HG02678 (cell line): ENCODE measurements at regions not wholly inside any gene's neighbourhood (a gene's known extent, or its start where the extent isn't known, plus 50 kb on each side); places are given as distances from the start of the nearest gene placed in this dataset.

Experiments used
- ATAC-seq: cut with Tn5 transposase; IDR thresholded peaks from one replicate; pipeline ENCODE4 v1.9.1; 2021; ENCODE audit warnings: mild to moderate bottlenecking, moderate library complexity; ENCODE audit not compliant: unreplicated experiment

DNA sequence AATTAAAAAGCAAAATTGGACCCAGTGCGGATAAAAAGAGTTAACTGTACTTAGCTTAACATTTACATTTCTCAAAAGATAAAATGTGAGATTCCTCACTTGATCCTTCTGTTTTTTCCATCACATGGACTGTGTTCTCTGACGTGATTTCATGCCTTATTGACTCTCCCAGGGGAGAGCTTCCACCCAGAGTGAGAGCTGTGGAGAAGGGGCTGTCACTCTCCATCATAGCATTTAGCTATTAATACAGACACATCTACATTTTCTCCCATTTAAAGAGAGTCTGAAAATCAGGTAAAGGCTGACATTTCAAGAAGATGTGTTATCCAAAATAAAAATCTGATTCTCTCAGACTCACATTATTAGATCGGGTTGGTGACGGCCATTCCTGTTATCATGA is 493.8 kb downstream of the FBXO15 start:
- no peak for ATAC-seq

DNA sequence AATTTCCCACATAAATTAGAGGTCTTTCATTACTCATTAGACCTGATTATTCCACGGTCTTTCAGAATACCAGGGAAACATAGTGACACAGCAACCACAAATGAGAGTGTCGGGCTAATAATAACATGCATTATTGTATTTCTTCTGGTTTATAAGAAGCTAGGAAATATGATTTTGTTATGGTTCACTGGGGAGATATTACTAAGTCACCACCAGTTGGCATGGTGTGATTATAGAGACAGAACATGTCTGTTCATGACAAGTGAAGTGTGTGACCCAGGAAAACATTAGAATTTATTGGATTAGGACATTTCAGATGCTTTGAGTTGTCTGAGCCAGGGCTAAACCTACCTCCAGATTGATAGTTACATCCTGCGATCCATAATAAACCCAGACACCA is 494.4 kb downstream of the FBXO15 start:
- ATAC-seq: no peak

DNA sequence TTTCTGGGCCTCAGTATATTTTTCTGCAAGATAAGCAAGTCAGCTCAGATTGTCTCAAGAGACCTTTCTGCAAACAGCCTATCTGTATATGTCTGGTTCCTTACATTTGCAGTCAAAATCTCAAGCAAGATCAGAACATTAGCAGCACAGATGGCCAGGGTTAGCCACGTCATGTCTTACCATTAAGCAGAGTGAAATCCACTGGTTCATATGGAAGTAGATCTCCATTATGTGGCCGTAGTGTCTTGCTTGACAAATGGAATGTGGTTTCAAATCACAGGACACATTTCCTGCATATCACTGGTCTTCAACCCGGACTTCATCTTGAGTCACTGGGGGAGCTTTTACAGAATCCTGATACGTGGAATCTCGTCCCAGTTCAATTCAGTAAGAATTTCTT is 500.2 kb downstream of the FBXO15 start:
- ATAC-seq: no peak

DNA sequence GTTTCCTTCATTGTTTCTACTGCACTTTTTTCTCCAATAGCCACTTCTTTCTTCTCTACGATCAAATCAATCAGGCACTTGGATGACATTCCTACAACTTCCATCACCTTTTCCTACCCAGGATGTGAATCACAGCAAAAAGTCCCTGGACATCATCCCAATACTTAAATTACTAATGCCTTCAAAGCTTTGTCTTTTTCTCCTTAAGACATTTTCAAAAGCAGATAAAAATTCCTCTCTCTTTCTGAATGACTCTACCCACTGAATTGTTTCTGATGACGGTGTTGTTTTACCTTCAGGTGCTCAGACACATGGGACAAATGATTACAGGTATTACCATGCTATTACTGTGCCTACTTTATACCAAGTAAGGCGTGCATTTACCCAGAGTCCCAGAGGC is 500.9 kb downstream of the FBXO15 start:
- no peak for ATAC-seq

DNA sequence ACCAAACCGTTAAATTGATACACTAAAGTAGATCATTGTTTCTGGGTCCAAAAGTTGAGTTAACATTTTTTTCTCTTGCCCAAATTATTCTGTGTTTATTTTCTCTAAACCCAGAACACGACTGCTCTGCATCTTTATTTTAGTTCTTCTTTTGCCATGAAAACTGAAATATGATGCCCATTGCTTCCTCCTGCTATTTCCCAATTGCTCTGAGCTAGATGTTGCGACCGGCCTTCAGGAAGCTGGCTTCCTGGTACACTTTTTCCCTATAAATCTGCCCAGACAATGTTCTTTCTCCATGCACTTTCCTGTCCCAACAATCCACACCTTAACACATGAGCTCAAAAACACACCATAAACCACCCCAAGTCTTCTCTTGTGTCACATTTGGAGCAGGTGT is 501.4 kb downstream of the FBXO15 start:
- no peak for ATAC-seq

DNA sequence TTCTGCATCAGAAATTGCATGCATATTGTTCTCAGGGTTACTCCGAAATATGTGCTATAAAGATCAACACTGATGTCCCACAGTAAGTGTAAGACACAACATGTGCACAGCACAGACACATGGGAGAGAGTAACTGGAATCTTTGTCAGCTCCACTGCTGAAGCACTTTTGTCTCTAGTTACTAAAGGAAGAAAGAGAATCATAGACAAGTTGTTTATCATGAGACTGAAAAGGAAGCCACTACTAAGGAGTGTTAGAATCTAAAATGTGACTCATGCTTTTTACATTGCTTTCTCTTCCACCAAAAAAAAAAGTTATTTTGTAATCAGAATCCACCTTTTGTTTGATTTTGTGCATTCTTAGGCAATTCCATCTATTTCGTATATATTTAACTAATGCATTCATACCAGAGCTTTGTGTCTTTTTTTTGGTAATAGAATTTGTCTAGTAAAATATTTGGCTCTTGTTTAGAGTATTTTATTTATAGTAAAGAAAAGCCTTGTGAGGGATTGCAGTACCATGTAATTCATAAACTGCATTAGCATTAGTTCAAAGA is 502.4 kb downstream of the FBXO15 start:
- no peak for ATAC-seq

DNA sequence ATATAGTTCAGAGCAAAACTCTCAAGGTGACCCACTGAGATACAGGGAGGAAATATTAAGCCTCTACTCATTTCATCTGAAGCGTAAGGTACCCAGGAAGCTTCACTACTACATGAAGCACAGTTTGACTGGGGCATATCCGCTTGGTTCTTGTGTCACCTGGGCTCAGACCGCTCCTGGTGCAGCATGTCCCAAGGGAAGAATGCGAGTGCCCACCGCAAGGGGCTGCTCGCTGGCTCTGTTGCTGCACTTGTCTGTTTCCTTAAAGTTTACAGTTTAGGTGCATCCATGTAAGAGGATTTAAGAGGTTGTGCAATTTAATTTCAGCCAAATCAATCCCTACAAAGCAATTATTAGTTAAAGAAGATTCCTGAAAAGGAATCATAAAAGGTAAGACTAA is 507.8 kb downstream of the FBXO15 start:
- ATAC-seq: no peak

DNA sequence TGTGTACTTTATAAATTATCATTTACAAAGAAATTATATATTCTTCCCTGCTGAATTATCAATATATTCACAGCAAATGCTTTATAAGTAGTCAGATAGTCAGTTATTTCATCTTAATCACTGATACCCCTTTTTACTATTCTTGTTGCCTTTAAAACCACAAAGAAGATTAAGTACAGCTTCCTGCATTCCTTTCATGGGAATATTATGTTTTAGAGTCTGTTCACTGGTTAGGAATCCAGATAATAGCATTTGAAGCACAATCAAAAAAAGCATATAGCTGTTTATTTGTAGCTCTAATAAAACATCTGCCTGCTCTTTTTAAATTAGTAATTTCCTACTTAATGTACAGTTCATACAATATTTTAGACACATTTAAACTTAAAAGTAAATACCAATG is 508.9 kb downstream of the FBXO15 start:
- ATAC-seq: no peak

DNA sequence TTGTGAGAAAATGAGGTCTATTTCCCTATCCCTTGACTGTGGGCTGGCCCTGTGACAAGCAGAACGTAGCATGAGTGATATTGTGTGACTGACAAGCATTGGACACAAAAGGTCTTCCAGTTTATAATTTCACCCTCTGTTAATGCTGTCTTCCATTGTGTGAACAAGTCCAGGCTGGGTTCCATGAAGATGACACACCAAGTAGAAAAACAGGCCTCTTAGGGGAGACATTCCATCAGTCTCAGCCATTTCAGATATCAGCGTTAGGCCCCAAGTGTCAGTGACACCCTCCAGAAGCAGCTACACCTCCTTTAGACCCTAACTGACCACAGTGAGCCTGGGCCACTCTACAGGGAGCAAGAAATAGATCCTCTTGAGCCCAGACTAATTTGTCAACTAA is 511.3 kb downstream of the FBXO15 start:
- ATAC-seq: no peak

DNA sequence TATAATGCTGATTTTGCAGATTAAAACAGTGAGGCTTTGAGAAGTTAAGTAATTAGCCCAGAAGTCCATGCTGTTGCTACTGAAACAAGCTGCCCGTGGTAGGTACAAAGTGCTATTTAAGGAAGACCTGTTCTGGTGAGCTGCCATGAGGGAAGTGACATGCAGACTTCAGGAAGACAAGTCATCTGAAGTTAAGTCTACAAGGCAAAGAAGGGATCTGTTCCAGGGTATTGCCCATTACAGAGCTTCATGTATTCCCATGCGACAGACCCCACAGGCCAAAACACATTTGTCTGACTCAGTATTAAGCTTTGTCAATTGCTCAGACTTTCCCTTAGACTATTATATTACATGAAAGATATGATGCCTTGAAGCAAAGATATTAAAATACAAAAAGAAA is 520.8 kb downstream of the FBXO15 start:
- ATAC-seq: no peak

DNA sequence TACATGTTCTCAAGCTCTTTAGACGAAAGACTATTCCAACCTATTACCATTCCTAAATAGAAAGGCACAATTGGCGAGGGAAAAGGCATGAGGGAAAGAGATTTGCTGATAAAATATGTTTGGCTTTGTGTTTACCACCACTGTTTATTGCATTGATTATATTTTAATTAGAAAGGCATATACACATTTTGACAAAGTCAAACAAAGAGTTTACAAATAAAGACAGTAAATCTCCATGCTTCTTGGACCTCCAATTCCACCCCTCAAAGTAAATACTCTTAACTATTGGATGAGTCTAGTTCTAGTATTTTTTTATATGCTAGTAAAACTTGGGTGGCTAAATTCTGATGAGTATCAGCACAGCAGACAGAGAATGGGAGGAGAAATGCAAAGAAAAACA is 521.4 kb downstream of the FBXO15 start:
- no peak for ATAC-seq

DNA sequence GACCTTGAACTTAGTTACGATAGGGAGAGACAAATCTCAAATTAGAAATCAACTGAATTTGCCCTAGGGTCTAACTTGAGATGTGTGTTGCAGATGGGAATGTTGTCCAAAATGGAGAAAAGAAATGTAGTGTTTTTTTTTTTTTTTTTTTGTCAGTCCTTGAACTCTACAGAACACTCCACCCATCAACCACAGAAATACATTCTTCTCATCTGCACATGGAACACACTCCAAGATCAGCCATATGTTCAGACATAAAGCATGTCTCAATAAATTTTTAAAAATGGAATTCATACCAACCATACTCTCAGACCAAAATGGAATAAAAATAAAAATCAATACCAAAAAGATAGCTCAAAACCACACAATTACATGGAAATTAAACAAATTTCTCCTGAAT is 526.5 kb downstream of the FBXO15 start:
- ATAC-seq: no peak

DNA sequence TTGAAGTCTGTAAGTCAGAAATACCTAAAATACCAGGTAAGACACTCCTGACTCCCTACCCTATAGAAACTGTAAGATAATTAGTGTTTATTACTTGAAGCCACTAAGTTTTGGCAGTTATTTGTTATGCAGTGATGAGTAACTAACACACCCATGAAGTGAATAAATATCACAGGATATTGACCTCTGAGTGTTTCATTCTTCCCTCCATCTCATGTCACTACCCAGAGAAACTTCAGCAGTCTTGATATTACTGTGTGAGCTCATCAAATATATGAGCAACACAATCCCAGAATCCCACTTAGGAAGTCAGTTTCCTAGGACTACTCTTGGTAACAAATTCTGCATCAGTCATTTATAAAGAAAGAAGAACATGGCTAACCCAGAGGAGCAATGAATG is 529.7 kb downstream of the FBXO15 start:
- ATAC-seq: no peak

DNA sequence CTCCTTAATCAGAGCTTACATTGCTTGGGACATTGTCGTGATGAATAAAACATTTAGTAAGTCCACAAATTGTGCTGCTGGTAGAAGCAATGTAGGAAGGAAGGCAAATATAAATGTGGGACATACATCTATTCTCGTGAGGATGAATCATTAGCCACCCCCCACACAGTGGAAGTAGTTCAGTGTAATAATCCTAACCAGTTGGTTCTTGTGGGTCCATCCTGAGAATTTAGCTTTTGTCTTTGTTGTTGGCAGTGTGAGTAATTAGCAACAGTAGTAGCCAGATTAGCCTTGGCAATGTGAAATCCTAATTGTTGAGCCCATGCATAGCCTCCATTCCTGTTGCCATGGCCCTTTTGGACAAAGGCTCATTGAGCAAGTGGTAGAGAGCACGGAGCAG is 532.1 kb downstream of the FBXO15 start:
- ATAC-seq: no peak

DNA sequence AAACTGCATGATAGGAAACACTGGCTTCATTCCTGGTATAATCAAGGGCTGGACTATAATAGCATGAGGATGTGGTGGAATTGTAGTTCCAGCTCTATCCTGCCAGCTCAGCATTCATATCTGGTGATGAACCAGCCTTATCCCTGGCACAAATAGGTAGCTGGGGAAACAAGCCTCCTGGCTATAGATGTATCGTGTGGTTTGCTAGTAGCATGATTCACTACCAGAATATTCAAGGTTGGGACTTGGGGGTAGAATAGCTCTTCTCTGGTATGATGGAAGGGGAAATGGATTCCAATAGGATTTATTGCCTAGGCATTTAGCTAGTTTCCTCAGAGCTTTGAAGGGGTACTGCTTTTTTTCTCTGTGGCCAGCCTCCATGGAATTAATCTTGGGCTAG is 532.8 kb downstream of the FBXO15 start:
- ATAC-seq: no peak

DNA sequence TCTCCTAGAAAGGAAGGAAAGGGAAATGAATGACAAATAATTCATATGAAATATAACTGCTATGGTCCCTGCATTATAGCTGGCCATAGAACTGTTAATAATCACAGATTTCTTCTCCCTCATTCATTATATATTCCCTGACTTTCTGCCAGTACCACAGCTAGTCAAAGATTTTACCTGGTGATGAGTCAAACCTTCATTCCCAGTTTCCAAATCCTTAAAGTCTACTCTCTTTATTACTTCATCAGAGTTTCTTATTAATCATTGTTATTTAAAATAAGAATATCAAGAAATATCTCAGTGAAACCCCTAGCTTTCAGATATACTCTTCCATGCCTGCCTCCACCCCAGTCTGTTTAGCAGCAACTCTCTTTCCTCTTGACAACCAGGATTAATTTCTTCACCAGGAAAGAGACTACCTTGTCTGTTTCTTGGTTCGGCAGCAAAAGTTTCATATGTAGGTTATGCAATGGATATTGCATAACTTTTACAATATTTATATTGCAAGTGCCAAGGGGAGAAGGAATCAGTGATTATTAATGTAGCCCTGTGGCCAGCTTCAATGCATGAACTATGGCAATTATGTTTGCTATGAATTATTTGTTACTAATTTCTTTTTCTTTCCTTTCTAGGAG is 533.8 kb downstream of the FBXO15 start:
- ATAC-seq: no peak

DNA sequence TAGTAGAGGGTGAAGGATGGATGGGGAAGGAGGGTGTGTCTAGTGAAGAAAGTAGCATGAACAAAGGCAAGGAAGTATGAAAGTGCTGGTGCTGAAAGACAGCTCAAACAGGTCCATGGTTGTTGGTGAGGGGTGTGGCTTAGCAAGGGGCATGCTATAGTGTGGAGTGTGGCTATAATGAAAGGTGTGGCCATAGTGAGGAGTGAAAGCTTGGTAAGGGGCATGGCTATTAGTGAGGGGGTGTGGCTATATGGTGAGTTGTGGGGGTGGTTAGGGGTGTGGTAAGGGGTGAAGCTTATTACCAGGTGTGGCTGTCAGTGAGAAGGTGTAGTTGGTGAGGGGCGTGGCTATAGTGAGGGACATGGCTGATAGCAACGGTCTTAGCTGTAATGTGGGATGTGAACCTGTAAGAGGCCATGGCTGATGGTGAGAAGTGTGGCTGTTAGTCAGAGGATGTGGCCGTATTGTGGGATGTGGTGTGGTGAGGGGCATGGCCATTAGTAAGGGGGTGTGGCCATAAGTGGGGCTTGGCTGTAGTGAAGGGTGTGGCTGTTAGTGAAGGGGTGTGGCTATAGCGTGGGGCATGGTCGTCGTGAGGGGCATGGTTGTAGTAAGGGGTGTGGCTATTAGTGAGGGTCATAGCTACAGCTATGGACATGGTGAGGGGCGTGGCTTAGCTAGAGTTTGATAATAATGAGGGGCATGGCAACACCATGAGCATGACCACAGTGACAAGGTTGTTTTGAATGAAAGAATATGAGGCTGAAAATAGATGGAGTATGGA is 549.6 kb downstream of the FBXO15 start:
- no peak for ATAC-seq

DNA sequence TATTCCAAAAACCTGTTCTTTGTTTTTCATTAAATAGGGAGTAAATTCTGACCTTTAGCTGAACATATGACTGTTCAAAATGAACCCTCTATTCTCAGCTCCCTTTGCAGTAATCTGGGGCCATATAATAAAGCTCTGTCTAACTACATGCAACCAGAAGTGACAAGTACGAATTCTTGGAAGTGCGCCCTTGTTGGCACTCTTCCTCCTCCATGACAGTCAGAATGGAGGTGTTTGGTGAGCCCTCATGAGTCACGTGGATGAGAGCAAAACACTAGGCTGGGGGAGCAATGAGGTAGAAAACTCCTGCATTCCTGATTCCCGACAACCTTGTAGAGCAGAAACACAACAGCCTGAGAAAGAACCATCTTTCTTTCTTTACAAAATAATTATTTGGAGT is 552.9 kb downstream of the FBXO15 start:
- ATAC-seq: no peak

DNA sequence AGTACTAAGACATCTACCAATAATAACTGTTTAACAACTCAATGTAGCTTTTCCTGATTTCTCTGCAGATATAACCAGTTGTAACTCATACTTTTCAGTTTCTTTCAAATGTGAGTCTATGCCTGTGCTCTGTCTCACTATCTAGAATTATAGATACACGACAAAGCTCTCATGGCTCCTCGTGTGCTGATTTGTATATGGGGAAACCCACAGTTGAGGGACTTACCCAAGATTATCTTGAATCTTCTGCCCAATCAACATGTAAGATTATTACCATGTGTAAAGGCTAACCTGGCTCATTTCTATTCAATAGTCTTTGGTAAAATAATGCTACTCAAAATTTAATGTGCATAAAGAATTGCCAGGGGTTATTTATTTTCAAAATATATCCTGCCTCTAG is 554.4 kb downstream of the FBXO15 start:
- no peak for ATAC-seq

DNA sequence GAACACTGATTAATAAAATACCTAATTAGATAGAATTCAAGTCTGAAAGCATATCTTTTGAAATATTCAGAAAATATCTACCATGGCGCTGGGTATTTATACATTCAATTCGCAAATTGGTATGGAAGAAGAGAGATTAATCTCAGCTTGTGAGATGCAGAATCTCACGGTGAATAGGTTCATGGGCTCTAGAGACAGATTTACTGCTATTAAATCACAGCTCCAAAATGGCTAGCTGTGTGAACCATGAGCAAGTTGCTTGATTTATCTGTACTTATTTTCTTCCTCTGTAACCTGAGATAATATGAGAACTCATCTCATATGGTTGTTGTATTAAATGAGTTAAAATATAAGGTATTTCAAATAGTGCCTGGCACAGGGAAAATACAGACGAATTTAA is 556.7 kb downstream of the FBXO15 start:
- ATAC-seq: no peak

DNA sequence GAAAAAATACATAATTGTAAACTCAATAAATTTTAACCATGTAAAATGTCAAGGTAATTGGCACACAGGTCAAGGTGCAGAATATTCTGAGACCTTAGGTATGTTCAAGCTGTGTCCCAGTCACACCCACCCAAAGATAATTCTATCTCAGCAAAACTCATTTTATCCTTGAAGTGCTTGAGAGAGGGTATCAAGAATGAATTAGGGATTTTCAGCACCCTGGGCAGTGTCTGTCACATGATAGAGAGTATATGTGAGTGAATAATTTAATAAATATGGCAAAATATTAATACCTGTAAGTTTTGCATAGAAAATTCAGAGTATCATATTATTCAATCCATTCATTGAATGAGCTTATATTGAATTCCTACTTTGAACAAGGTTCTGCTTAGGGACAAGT is 567.9 kb downstream of the FBXO15 start:
- no peak for ATAC-seq

DNA sequence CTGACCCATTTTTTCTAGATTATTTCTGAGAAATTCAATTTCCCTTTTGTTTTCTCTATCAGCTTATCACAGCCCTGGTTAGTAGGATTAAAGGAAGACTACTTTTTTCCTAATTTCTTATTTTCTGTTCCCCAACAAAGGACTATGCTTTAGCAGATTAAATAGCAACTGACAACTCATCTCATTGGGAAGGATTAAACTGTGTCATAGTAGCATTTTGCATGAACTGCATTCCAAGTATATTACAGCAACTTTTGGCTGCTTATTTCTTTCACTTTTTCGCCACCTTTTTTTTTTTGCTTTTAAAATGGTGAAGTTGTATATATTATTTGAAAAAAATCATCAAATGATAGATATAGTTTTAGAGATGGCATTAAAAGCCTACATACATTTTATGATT is 570.3 kb downstream of the FBXO15 start:
- no peak for ATAC-seq
